ENCODE measurements at regions not wholly inside any gene's neighbourhood (a gene's known extent, or its start where the extent isn't known, plus 50 kb on each side); places are given as distances from the start of the nearest gene placed in this dataset.

DNA sequence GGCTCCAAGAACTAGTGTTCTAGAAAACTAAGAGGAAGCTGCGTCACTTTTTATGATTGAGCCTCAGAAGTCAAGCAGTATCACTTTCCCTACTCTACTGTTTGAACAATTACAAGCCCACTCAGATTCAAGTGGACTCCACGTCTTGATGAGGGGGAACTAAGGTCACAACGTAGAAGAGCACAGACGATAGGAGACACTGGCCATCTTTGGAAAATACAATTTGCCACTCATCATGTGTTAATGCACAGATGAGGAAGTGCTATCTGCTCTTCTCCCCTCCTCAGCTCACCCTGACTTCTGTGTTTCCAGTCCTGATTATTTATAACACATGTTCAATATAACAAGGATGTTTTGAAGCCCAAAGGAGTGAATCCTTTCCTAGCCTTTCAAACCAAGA is 76.1 kb upstream of the CYP1B1 start:
- no peak overlapping the region for H3K4me3 ChIP-seq (ENCODE audit: control insufficient read depth, low read depth, low read length)
- no peak for TF ChIP-seq CTCF (IDR thresholded peaks at IDR 0.05; ENCODE audit: control insufficient read depth, insufficient read depth, low read depth, low read length, missing control alignments)
- DNase-seq (ENCODE audit: low read depth), result no peak

GRCh38 chr2:38149531-38149930 is 73.6 kb upstream of the CYP1B1 start:
- no peak for TF ChIP-seq CTCF (IDR thresholded peaks at IDR 0.05; ENCODE audit: control insufficient read depth, insufficient read depth, low read depth, low read length, missing control alignments)
- DNase-seq (ENCODE audit: low read depth), result no peak
- no peak overlapping the region for H3K4me3 ChIP-seq (ENCODE audit: control insufficient read depth, low read depth, low read length)

DNA sequence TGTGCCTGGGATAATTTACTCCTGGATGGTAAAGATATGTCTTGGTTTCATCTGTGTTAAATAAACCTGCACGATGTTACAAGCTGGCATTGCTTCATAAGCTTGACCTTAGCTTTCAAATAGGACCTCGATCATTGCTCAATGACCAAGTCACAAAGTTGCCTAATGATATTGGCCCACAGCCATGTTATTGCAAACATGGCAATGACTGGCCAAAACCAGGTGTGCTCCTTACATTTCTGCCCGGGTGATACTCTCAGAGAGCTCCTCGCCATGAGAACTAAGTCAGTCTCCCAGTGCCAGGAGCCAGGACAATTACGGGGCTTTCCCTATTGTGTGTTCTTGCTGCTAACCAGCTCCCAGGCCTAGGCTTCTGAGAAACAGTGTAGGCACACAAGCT is 72.5 kb upstream of the CYP1B1 start:
- TF ChIP-seq CTCF (IDR thresholded peaks at IDR 0.05; ENCODE audit: control insufficient read depth, insufficient read depth, low read depth, low read length, missing control alignments), result no peak
- no peak overlapping the region for H3K4me3 ChIP-seq (ENCODE audit: control insufficient read depth, low read depth, low read length)
- DNase-seq (ENCODE audit: low read depth), result peak; percentile 67

DNA sequence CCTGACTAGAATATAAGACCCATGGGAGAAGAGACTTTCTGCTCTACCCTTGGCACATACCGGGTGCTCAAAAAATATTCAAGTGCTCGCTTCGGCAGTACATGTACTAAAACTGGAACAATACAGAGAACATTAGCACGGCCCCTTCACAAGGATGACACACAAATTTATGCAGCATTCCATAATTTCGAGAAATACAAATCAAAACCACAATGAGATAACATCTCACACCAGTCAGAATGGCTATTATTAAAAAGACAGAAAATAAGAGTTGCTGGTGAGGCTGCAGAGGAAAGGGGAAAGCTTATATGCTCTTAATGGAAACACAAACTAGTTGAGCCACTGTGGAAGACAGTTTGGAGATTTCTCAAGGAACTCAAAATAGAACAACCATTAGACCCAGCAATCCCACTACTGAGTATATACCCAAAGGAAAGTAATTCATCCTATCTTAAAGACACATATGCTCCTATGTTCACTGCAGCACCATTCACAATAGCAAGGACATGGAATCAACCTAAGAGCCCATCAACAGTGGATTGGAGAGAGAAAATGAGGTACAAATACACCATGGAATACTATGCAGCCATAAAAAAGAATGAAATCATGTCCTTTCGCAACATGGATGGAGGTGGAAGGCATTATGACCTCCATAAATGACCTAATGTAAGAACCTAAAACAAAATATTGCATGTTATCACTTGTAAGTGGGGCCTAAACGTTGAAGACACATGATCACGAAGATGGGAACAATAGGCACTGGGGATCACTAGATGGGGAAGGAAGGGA is 71.6 kb upstream of the CYP1B1 start:
- DNase-seq (ENCODE audit: low read depth), result no peak
- no peak for TF ChIP-seq CTCF (IDR thresholded peaks at IDR 0.05; ENCODE audit: control insufficient read depth, insufficient read depth, low read depth, low read length, missing control alignments)
- no peak overlapping the region for H3K4me3 ChIP-seq (ENCODE audit: control insufficient read depth, low read depth, low read length)

- TF ChIP-seq CTCF (IDR thresholded peaks at IDR 0.05; ENCODE audit: control insufficient read depth, insufficient read depth, low read depth, low read length, missing control alignments), result no peak
- DNase-seq (ENCODE audit: low read depth), result peak; percentile 80
- H3K4me3 ChIP-seq (ENCODE audit: control insufficient read depth, low read depth, low read length), result no peak overlapping the region
Observed at GRCh38 chr2:38146907-38147307, 71.0 kb upstream of the CYP1B1 start.

DNA sequence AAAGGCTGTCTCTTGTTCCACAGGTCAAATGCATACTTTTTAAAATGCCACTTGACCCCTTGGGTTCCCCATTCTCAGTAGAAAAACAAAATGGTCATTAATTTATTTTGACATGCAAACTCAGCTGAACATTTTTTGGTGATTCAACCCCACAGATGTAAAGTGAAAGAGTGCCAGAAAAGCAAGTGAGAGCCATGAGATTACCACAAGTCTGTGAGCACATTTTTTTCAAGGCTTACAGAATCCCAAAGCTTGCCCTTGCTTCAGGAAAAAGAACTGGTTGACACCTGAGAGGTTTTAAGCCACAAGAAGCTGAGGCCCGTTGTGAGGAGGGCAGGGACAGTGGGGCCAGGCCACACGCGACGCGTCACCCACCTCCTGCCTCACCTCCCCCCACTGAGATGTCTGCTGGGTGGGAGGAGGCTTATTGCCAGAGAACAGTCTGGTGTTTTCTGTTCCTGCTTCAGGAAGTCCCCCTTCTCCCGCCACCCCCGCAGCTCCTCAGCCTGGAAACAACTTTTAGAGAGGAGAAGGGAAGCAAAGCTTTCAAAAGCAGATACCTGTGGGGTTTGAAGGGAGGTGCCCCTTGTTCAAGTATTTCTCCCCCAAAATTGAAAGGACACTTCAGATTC is 70.4 kb upstream of the CYP1B1 start:
- no peak for TF ChIP-seq CTCF (IDR thresholded peaks at IDR 0.05; ENCODE audit: control insufficient read depth, insufficient read depth, low read depth, low read length, missing control alignments)
- peak; percentile 83 for DNase-seq (ENCODE audit: low read depth)
- H3K4me3 ChIP-seq (ENCODE audit: control insufficient read depth, low read depth, low read length), result peak overlapping the region; percentile 28
